ENCODE measurements at regions not wholly inside any gene's neighbourhood (a gene's known extent, or its start where the extent isn't known, plus 50 kb on each side); places are given as distances from the start of the nearest gene placed in this dataset.

- no peak for DNase-seq (ENCODE audit: low read depth)
These were observed 91.7 kb upstream of the FUT8 start for GRCh38 chr14:65320661-65321308.

- no peak for DNase-seq (ENCODE audit: low read depth)
These were observed 91.1 kb upstream of the FUT8 start for GRCh38 chr14:65321370-65321875.

DNA sequence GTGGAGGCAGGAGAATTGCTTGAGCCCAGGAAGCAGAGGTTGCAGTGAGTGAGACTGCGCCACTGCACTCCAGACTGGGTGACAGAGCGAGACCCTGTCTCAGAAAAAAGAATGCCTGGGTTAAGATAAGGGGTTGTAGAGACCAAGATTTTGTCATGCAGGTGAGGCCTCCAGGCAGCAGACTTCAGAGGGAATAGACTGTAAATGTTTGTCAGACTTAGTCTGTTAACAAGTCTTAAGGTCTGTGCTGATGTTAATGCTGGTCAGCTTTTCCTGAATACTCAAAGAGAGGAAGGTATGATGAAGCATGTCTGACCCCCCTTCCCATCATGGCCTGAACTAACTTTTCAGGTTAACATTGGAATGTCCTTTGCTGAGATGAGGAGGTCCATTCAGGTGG is 83.0 kb upstream of the FUT8 start:
- DNase-seq (ENCODE audit: low read depth), result no peak

GRCh38 chr14:65329911-65330310 is 82.6 kb upstream of the FUT8 start:
- DNase-seq (ENCODE audit: low read depth), result no peak

GRCh38 chr14:65330416-65330815 is 82.1 kb upstream of the FUT8 start:
- no peak for DNase-seq (ENCODE audit: low read depth)

DNA sequence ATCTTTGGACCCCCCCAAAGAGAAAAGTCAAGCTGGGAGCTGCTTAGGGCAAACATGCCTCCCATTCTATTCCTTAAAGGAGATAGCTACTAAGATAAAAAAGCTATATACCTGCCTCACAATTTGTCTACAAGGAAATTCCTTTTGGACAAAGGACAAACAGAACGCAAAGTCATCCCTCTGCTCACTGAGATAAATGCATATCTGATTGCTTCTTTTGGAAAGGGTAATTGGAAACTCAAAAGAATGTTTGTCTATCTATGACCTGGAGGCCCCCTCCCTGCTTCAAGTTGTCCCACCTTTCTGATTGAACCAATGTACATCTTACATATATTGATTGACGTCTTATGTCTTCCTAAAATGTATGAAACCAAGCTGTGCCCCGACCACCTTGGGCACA is 80.9 kb upstream of the FUT8 start:
- DNase-seq (ENCODE audit: low read depth), result no peak

DNA sequence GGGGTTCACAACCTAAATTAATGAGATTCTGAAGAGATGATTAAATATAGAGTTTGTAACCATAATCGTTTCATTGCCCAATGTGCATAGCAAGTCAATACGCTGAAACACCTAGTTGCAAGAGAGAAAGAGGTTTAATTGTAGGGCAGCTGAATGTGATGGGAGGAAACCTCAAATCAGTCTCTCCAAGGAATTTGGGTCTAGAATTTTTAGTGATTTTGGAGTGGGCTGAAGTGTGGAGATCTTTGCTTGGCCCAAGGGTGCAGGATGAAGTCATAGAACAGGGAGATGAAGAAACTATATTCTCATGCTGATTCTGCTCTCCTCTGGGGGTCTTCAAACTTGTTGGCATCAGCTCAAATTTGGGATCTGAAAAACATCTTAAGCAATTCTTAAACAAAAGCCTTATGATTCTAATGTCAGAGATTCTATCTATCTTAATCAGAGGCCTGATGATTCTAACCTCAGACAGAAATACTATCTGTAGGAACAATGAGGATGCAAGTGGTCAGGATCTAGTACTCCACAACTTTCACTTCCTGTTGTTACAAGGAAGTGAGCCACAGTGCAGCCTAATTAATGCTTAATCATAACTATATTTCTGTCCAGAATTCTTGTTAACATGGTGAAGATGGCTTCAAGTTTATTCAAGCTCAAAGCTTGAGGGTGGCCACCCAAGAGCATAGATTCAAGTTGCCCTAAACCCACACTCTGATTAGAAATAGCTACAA is 80.2 kb upstream of the FUT8 start:
- DNase-seq (ENCODE audit: low read depth), result no peak

DNA sequence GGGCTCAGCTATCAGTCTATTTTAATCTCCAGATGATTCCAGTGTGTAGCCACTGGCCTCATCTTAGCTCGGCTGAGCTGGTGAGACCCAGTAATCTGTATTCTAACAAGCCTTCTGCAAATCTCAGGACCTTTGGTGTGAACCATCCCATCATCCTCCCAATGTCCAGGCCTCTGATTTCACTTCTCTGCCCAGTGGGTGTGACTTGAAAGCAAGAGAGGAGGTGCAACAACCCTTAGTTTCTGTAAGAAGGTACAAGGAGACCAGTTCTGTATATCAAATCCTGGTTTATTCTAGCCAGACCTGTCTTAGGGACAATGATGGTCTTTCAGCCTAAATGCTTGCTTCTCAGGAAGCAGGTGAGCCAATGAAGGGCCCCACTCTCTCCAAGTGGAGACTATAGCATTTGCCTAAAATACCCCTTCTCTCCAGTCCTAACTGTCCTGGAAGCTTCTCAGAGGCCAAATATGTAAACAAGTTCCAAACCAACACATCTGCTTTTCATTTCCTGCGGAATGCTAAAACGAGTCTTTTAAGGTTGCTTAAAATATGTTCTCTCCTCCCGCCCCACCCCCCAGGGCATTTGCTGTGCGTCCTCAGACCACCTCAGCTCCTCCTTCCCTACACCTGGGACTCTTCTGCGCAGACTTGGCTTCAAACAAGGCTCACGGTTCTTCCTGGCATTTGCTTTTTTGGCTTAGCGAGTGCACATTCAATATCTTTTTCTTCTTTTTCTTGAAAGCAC is 78.4 kb upstream of the FUT8 start:
- DNase-seq (ENCODE audit: low read depth), result no peak

- DNase-seq (ENCODE audit: low read depth), result no peak
These were observed 77.6 kb upstream of the FUT8 start for GRCh38 chr14:65334765-65335410.

GRCh38 chr14:65335411-65335947 is 77.1 kb upstream of the FUT8 start:
- DNase-seq (ENCODE audit: low read depth), result no peak

GRCh38 chr14:65336191-65336591 is 76.3 kb upstream of the FUT8 start:
- no peak for DNase-seq (ENCODE audit: low read depth)

GRCh38 chr14:65339866-65340265 is 72.7 kb upstream of the FUT8 start:
- DNase-seq (ENCODE audit: low read depth), result no peak

GRCh38 chr14:65344011-65344410 is 68.5 kb upstream of the FUT8 start:
- no peak for DNase-seq (ENCODE audit: low read depth)

- DNase-seq (ENCODE audit: low read depth), result no peak
These were observed 67.3 kb upstream of the FUT8 start for GRCh38 chr14:65345266-65345665.

DNA sequence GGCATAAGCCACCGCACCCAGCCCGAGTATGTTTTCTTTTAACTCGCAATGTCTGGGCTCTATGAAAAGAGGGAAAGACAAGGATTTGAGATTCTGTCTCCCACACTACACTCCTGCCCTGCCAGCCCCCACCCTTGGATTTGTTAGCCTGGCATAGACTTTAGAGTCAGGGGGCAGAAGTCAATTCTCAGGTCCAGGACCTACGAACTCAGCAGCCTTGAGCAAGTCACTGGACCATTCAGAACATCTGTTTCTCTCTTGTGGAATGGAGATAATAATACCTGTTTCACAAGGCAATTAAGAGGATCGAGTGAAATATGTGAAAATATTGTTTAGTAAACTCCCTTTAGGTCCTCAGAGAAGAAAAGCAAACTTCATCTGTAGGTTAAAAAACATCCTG is 66.1 kb upstream of the FUT8 start:
- no peak for DNase-seq (ENCODE audit: low read depth)

GRCh38 chr14:65346895-65347294 is 65.6 kb upstream of the FUT8 start:
- no peak for DNase-seq (ENCODE audit: low read depth)

- no peak for DNase-seq (ENCODE audit: low read depth)
These were observed 64.4 kb upstream of the FUT8 start for GRCh38 chr14:65348137-65348536.

GRCh38 chr14:65349100-65349499 is 63.4 kb upstream of the FUT8 start:
- no peak for DNase-seq (ENCODE audit: low read depth)

GRCh38 chr14:65351493-65352194 is 60.9 kb upstream of the FUT8 start:
- no peak for DNase-seq (ENCODE audit: low read depth)

DNA sequence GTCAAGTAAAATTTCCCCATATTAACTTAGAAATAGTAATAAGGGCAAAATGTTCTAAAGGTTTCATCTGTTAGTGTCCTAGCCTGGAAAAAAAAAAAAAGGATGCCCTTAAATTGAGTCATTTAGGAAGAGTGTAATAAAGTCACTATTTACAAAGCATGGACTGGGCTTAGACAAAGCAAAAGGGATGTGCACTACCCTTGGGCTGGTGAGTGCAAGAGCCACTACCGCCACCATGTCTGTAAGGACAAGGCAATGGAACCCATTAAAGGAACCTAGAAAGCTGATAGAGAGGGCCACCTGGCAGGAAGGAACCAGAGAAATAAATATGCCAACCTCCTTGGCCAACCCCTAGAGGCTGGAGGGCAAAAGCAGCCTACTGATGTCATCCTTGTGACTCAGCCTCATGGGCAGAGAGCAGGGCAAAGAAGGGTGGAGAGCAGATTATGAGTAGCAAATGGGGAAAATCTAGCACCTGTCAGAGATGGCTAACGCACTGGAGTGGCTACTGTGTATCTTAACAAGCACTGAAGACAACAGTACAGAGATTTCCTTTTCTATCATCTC is 59.5 kb upstream of the FUT8 start:
- DNase-seq (ENCODE audit: low read depth), result no peak

GRCh38 chr14:65354131-65354530 is 58.4 kb upstream of the FUT8 start:
- DNase-seq (ENCODE audit: low read depth), result no peak

Data from T follicular helper cell (primary cell).